ENCODE measurements at regions not wholly inside any gene's neighbourhood (a gene's known extent, or its start where the extent isn't known, plus 50 kb on each side); places are given as distances from the start of the nearest gene placed in this dataset.

DNA sequence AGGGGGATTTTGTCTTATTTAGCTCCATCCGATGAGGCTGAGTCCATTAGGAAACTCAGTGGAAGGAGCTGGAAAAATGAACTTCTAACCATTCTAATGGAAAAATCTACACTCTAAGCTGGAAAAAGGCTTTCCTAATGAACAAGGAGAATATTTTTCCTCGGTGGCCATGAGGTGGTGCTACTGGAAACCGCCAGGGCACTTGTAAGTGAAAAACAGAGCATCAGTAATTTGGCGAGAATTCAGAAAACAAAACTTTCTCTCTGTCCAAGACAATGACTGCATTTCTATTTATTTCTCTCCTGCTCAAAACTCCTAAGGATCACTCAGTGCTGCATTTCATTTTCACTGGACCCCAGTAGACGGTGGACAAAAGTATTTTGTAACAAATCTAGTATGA is 237.6 kb downstream of the TENT4A start:
- DNase-seq: no peak
- no peak overlapping the region for H2BK5ac ChIP-seq (ENCODE audit: low read depth, low read length, poor library complexity, severe bottlenecking)
- H3K79me1 ChIP-seq (ENCODE audit: low read depth in 1 of 2, low read length in 2 of 2): no peaks in the 10 kb centered on the region
- no peak overlapping the region for H3K4me3 ChIP-seq (ENCODE audit: insufficient read depth, low read depth, low read length)
- H4K91ac ChIP-seq (ENCODE audit: insufficient read depth, low read depth, low read length): no peak overlapping the region
- H3K14ac ChIP-seq (replicated peaks; ENCODE audit: low read depth, low read length): no peak overlapping the region
- no peak overlapping the region for H4K5ac ChIP-seq (ENCODE audit: low read depth, low read length)
- TF ChIP-seq MAZ (IDR thresholded peaks at IDR 0.05; ENCODE audit: borderline replicate concordance, low read depth, low read length) (no peak), POLR2A (IDR thresholded peaks at IDR 0.05; ENCODE audit: low read depth, low read length) (no peak), SMC3 (IDR thresholded peaks at IDR 0.05; ENCODE audit: low read depth, low read length) (no peak), NFE2L2 (IDR thresholded peaks at IDR 0.05; ENCODE audit: low read depth, low read length) (no peak), MXI1 (IDR thresholded peaks at IDR 0.05; ENCODE audit: borderline replicate concordance, low read depth, low read length) (no peak), RFX5 (IDR thresholded peaks at IDR 0.05; ENCODE audit: low read depth, low read length) (no peak), RCOR1 (IDR thresholded peaks at IDR 0.05; ENCODE audit: insufficient replicate concordance, low read length) (no peak), MAFK (IDR thresholded peaks at IDR 0.05; ENCODE audit: low read depth, low read length) (no peak), RAD21 (IDR thresholded peaks at IDR 0.05; ENCODE audit: low read length) (no peak), BHLHE40 (IDR thresholded peaks at IDR 0.05; ENCODE audit: low read depth, low read length) (no peak)
- TF ChIP-seq, protein P1, sequence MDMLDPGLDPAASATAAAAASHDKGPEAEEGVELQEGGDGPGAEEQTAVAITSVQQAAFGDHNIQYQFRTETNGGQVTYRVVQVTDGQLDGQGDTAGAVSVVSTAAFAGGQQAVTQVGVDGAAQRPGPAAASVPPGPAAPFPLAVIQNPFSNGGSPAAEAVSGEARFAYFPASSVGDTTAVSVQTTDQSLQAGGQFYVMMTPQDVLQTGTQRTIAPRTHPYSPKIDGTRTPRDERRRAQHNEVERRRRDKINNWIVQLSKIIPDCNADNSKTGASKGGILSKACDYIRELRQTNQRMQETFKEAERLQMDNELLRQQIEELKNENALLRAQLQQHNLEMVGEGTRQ (IDR thresholded peaks at IDR 0.05; ENCODE audit: low read depth, low read length): no peak
- TF ChIP-seq, protein P2, sequence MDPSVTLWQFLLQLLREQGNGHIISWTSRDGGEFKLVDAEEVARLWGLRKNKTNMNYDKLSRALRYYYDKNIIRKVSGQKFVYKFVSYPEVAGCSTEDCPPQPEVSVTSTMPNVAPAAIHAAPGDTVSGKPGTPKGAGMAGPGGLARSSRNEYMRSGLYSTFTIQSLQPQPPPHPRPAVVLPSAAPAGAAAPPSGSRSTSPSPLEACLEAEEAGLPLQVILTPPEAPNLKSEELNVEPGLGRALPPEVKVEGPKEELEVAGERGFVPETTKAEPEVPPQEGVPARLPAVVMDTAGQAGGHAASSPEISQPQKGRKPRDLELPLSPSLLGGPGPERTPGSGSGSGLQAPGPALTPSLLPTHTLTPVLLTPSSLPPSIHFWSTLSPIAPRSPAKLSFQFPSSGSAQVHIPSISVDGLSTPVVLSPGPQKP (IDR thresholded peaks at IDR 0.05; ENCODE audit: borderline replicate concordance, low read depth, low read length): no peak
- H2AFZ ChIP-seq (replicated peaks; ENCODE audit: low read length, poor library complexity): no peak overlapping the region
- H3K27me3 ChIP-seq (ENCODE audit: control insufficient read depth, insufficient read depth, low read length): no peaks in the 10 kb centered on the region
- no peaks in the 10 kb centered on the region for H3K36me3 ChIP-seq (ENCODE audit: control insufficient read depth, insufficient read depth, low read length)
- H2AK5ac ChIP-seq (ENCODE audit: low read depth, low read length): no peak overlapping the region
- no peaks in the 10 kb centered on the region for H3K4me1 ChIP-seq (ENCODE audit: control insufficient read depth, insufficient read depth, low read length)
- ChIA-PET CTCF (no interaction called here), POLR2A (ENCODE audit: unreplicated experiment) (no interaction called here)
- no peak overlapping the region for H2BK15ac ChIP-seq (ENCODE audit: low read depth, low read length)
- WGBS, 2 experiments (ENCODE audit: extremely low coverage in 2 of 2, insufficient read length in 1 of 2): 40% methylated on average over 1 of the region's 5 CpGs; no CpG with 5 or more reads in 1 of the 2 experiments
- no peaks in the 10 kb centered on the region for H4K20me1 ChIP-seq (ENCODE audit: insufficient read depth, low read length)
- no peak for ATAC-seq (ENCODE audit: low read depth)
- no peak overlapping the region for H3K9ac ChIP-seq (ENCODE audit: low read depth, low read length)
- H2AK9ac ChIP-seq (replicated peaks; ENCODE audit: low read depth, low read length, poor library complexity): no peak overlapping the region
- dilution Hi-C loops (cut with HindIII; ENCODE audit: low sequenced_read_pairs, unreplicated experiment): no loop called here
- no peak overlapping the region for H3K23ac ChIP-seq (ENCODE audit: low read depth, low read length)
- no peak overlapping the region for H2BK120ac ChIP-seq (ENCODE audit: low read depth, low read length)
- no peak overlapping the region for H3K27ac ChIP-seq (ENCODE audit: insufficient read depth, low read length)
- no peak overlapping the region for H3K18ac ChIP-seq (ENCODE audit: low read depth, low read length)
- H4K8ac ChIP-seq (ENCODE audit: low read depth in 2 of 2, low read length in 2 of 2): no peak overlapping the region
- peaks cover 14% of the 10 kb centered on the region for H3K9me3 ChIP-seq (ENCODE audit: control insufficient read depth, insufficient read depth, low read length)
- in situ Hi-C loops (cut with MboI; ENCODE audit: low sequenced_read_pairs): no loop called here
- intact Hi-C loops (cut with micrococcal nuclease): no loop called here
- no peak overlapping the region for H3K4me2 ChIP-seq (ENCODE audit: low read depth, low read length)
- no peak overlapping the region for H2BK20ac ChIP-seq (ENCODE audit: low read depth, low read length)
- H3K4ac ChIP-seq (ENCODE audit: low read depth, low read length): no peak overlapping the region
- H3K9me1 ChIP-seq (ENCODE audit: insufficient read depth, low read length): no peaks in the 10 kb centered on the region
- BruUV-seq (replicated peaks): no TSS peak
- H3K56ac ChIP-seq (ENCODE audit: extremely low read depth, insufficient read depth, low read length): no peak overlapping the region

Measured in IMR-90 (cell line).